Tibial artery (tissue), 4 donors: ENCODE measurements at regions not wholly inside any gene's neighbourhood (a gene's known extent, or its start where the extent isn't known, plus 50 kb on each side); places are given as distances from the start of the nearest gene placed in this dataset.

ENCODE experiments used
- DNase-seq, 2 donors: peaks; one replicate each; pipeline ENCODE4 v3.0.0-alpha.2; 2019
- H3K27ac ChIP-seq, 2 donors: fragments of 200-600 bp; sonication (generic) in 1 of 2; 1 replicate in 1 of 2; 2 replicates in 1 of 2; pipeline ENCODE4 v1.5.1; 2018 to 2019; ENCODE audit warnings: mild to moderate bottlenecking in 1 of 2
- H3K27me3 ChIP-seq, 2 donors: fragments of 200-600 bp; sonication (generic) in 1 of 2; one replicate each; pipeline versions ENCODE4 v1.5.1 to v1.6.0; 2016 to 2019
- H3K36me3 ChIP-seq, 3 donors: fragments of 200-600 bp; sonication (generic) in 2 of 3; one replicate each; pipeline ENCODE4 v1.5.1; 2016 to 2019; ENCODE audit warnings: mild to moderate bottlenecking in 2 of 3
- H3K4me1 ChIP-seq, 4 donors: fragments of 200-600 bp; sonication (generic) in 2 of 4; 1 replicate in 3 of 4; 2 replicates in 1 of 4; pipeline ENCODE4 v1.5.1; 2016 to 2019
- H3K4me3 ChIP-seq, 2 donors: fragments of 200-600 bp; sonication (generic) in 1 of 2; 1 replicate in 1 of 2; 2 replicates in 1 of 2; pipeline ENCODE4 v1.5.1; 2018 to 2019; ENCODE audit warnings: mild to moderate bottlenecking in 2 of 2
- H3K9me3 ChIP-seq, 3 donors: fragments of 200-600 bp; sonication (generic) in 1 of 3; one replicate each; pipeline ENCODE4 v1.5.1; 2016 to 2019
- CTCF ChIP-seq, 2 experiments: fragments of 200-600 bp in 1 of 2; fragments of 450-650 bp in 1 of 2; IDR thresholded peaks; one replicate each; pipeline ENCODE4 v1.5.1; 2017 to 2019; ENCODE audit warnings: antibody characterized with exemption in 2 of 2, mild to moderate bottlenecking in 1 of 2, moderate library complexity in 1 of 2
- intact Hi-C: fragments of 100-400 bp; cut with DNase I; formaldehyde crosslinking; loops from one replicate; pipeline ENCODE4 v1.15.0; 2023; ENCODE audit warnings: low total_unique reads

DNA sequence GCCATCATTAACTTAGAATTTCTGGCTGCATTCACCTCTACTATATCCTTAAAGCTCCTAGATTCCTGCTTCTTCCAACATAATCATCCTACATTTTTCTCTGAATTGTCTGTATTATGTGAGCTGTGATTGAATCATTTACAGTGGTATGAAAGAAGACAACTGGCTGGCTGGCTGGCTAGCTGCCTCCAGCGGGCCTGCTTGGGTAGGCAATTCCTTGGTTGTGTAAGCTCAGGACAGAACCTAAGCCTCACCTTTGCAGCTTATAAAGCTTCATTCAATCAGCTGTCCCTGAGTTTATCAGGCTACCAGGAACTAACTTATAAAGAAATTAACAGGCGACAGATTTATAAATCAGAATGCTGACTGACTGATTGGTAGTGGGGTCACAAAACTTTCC, 162.7 kb upstream of the NR3C1 start:
- H3K36me3 ChIP-seq, result no peaks in the 10 kb centered on the region
- peaks cover 0 to 17% (median 6%) of the 10 kb centered on the region in 4 donors for H3K4me1 ChIP-seq
- intact Hi-C loops, result no loop called here
- DNase-seq, result no peak
- no peak overlapping the region for H3K4me3 ChIP-seq
- no peaks in the 10 kb centered on the region for H3K9me3 ChIP-seq
- H3K27ac ChIP-seq, result no peak overlapping the region
- TF ChIP-seq CTCF (IDR thresholded peaks at IDR 0.05), result no peak
- H3K27me3 ChIP-seq, result no peaks in the 10 kb centered on the region

GRCh38 chr5:143564417-143564816, 160.9 kb upstream of the NR3C1 start:
- peaks cover 0 to 17% (median 6%) of the 10 kb centered on the region in 4 donors for H3K4me1 ChIP-seq
- H3K27me3 ChIP-seq, result no peaks in the 10 kb centered on the region
- DNase-seq, result no peak
- no peak for TF ChIP-seq CTCF (IDR thresholded peaks at IDR 0.05)
- H3K4me3 ChIP-seq, result no peak overlapping the region
- H3K27ac ChIP-seq, result no peak overlapping the region
- intact Hi-C loops, result no loop called here
- no peaks in the 10 kb centered on the region for H3K9me3 ChIP-seq
- no peaks in the 10 kb centered on the region for H3K36me3 ChIP-seq

DNA sequence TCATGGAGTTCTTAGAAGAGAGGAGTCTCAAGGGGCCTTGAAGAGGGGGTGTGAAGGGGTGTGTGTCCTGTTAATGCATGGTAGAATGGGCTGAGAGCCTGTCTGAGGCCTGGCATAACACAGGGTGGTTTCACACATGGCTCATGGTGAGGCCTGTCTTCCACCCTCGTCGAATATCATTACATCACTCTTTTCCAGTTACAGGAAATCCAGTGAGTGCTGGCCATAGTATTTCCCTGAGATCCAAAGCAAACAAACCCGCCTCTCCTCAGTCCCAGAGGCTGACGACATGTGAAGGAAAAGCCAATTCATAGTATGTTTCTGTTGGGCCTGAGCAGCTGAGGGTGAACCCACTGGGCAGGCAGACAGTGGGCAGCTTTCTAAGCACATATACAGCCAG, 159.4 kb upstream of the NR3C1 start:
- DNase-seq, result peak; percentile 45 to 81
- peak overlapping the region; percentile 53 to 61 for H3K27ac ChIP-seq
- TF ChIP-seq CTCF (IDR thresholded peaks at IDR 0.05), result no peak

DNA sequence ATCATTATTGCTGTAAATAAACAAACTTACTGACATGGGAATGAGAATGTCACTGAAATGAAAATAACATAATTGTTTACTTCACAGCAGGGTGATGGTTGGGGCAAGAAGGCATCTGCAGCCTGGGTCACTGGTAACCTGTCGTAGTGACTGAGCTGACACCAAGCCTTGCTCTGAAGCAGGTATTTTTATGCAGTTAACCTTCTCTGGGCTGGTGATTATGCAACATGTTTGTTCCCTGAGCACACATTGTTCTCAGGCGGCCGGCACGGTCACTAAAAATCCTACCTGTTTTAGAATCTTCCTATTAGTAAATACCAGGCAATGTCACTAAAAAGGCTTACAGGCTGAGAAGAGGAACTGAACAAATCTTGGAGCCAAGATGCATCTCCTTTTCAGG, 157.7 kb upstream of the NR3C1 start:
- no peak for TF ChIP-seq CTCF (IDR thresholded peaks at IDR 0.05)
- H3K27me3 ChIP-seq, result no peaks in the 10 kb centered on the region
- no peak overlapping the region for H3K27ac ChIP-seq
- no peaks in the 10 kb centered on the region for H3K9me3 ChIP-seq
- H3K36me3 ChIP-seq, result no peaks in the 10 kb centered on the region
- intact Hi-C loops, result no loop called here
- DNase-seq, result no peak
- no peak overlapping the region for H3K4me3 ChIP-seq
- peaks cover 0 to 29% (median 6%) of the 10 kb centered on the region in 4 donors for H3K4me1 ChIP-seq

More for the DNA sequence above, 159.4 kb upstream of the NR3C1 start:
- peaks cover 0 to 17% (median 6%) of the 10 kb centered on the region in 4 donors for H3K4me1 ChIP-seq
- no peaks in the 10 kb centered on the region for H3K27me3 ChIP-seq
- no peaks in the 10 kb centered on the region for H3K36me3 ChIP-seq
- no peak overlapping the region for H3K4me3 ChIP-seq
- H3K9me3 ChIP-seq, result no peaks in the 10 kb centered on the region
- intact Hi-C loops, result no loop called here

DNA sequence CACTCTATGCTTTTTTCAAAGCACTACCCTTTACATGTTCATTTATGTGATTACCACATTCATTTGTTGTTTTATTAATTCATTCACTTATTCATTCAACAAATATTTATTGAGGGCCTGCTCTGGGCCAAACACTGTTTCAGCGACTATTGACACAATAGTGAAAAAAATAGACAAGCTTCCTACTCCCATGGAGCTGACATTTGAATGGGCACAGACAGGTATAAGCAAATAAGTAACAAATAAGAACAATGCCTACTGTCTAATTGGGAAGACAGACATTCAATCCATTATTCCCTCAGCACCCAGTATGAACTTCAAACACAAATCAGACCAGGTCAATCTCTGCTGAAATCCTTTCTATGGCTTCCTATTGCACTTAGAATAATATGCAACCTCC, 156.9 kb upstream of the NR3C1 start:
- peaks cover 0 to 29% (median 6%) of the 10 kb centered on the region in 4 donors for H3K4me1 ChIP-seq

More for the DNA sequence above, 156.9 kb upstream of the NR3C1 start:
- no peak for DNase-seq
- no peak for TF ChIP-seq CTCF (IDR thresholded peaks at IDR 0.05)
- Histone ChIP-seq H3K27me3 (no peaks in the 10 kb centered on the region), H3K27ac (no peak overlapping the region), H3K4me3 (no peak overlapping the region), H3K9me3 (no peaks in the 10 kb centered on the region), H3K36me3 (no peaks in the 10 kb centered on the region)
- intact Hi-C loops, result no loop called here
